ENCODE measurements at regions not wholly inside any gene's neighbourhood (a gene's known extent, or its start where the extent isn't known, plus 50 kb on each side); places are given as distances from the start of the nearest gene placed in this dataset.
"Not testable (repeated sequence)": the region's sequence is repeated elsewhere in the genome, so short reads cannot be mapped to it uniquely, and the experiment has no call there.

DNA sequence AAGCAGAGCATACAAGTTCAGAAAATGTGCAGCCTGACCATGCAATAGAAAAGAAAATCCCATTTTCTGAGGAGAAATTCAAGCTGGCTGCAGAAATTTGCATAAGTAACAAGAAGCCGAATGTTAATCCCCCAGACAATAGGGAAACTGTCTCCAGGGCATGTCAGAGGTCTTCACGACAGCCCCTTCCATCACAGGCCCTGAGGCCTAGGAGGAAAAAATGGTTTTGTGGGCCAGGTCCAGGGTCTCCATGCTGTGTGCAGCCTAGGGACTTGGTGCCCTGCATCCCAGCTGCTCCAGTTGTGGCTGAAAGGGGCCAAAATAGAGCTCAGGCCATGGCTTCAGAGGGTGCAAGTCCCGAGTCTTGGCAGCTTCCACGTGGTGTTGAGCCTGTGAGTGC is 225.8 kb upstream of the MSX2 start:
- DNase-seq = not testable (repeated sequence)

DNA sequence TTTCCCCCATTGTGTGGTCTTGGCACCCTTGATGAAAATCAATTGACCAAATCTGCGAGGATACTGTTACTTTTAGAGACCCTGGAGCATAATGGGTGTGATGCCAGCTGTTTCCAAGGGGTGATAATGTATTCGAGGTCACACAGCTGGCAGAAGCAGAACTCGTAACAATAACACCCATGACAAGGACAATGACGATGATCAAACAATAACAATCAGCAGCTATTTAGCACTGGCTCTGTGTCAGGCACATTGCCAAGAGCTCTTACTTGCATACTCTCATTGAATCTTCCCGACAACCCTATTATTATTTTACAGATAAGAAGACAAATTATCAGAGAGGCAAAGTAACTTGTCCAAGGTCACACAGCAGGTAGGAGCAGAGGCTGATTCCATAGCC is 223.7 kb upstream of the MSX2 start:
- no peak for DNase-seq

DNA sequence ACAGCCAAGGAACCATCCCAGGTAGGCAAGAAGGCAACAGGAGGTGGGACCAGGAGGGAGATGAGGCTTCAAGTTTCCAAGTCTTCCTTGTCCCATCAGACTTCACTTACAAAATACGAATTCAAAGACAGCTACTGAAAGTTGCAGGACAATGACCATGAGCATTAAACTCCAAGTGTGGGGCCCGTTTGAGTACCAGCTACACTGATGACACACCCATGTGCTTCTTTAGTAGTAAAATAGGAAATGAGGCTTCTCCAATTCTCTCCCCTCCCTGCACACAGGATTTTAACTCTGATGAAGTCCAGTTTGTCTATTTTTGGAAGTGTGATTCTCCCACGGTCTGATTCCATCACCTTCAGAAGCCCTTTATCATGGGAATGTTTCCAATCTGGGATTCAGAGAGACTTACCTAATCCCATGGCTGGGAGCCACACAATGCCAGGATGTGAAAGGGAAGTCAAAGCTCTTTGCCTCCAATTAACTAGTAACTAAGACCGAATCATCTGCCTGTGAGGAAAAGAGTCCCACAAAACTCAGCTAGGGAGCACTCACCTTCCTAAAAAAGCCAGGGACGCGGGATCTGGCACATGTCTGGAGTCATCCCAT is 222.8 kb upstream of the MSX2 start:
- no peak for DNase-seq

DNA sequence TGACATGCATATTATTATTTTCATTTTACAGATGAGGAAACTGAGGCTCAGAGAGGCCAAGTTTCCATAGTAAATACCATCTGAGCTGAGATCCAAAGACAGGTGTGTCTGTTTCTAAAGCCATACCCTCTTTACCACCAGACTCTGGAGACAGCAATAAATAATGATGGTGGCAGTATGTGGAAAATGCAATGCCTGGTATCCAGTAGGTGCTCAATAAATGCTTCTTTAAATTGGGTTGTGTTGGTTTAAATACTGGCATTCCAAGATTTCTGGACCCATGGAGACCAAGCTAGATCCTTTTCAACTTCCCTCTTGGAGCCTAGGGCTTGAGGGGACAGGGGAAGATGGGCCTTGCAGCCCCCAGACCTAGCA is 221.3 kb upstream of the MSX2 start:
- no peak for DNase-seq

DNA sequence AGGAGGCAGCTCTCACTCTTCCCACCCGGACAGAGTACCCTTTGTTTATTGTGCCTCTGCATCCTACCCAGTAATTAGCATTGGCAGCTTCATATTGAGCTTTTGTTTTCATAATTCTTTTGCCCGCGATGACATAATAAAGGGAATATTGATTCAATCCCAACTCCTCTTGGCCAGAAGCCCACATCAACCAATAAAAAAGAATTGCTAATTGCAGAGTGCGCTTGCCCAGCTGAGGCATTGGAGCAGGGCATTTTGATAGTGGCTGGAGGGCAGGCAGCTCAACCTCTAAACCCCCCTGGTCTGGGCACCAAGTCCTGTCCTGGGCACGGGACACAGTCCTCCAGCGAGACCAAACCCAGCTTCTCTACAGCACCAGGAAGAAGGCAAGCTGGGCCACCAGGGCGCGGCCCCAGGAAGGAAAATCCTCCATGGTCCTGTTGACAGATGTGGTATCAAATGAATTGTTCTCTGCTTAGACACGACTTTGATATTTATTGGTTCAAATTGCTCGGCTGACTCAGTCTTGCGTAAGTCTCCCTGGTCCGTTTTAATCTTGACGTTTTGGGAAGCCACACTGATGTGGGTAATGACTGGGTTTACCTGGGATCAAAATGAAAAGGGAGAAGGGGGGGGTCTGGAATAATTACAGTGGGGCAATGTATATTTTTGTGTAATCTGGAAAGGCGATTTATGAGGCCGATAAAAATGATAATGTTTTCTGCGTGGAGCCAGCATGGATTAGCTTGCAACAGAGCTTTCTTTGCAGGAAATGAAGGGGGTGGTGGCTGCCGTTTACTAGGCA is 220.7 kb upstream of the MSX2 start:
- DNase-seq = peak; percentile 71

DNA sequence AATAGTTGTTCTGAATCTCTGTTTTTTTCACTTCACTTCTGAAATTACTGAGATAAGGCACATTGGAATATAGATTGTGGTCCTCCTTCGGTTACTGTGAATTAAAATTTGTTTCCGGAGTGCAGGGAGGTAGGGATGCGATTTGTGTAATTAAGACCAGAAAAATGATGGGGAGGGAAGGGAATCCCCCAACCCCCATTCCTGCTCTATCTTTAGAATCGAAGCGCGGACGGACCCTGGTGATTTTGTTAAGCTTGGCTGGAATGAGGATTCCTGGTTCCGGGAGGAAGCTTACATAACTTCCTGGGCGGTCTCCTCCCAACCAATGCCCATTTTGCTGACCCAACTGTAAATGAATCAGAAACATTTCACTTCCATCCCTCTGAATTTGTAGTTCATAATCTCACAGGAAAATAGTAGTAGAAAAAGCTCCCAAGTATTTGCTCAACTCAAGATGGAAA is 220.1 kb upstream of the MSX2 start:
- DNase-seq = no peak

DNA sequence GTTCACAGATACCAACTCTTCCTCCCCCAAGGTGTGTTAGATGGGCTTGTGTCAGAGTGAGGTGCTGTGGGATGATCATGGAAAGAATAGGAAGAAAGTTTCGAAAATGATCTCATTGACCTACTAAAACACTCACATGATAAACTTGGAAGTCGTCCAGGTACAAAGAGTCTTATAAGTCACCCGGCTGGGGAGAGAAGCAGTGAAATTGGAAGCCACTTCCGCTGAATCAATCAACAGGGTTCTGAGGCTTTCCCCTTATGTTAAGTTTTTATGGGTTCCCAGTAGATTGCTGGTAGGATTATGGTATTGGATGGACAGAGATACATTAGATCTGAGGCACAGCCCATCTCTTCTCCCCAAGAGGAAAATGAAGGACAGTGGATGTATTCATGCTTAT is 218.8 kb upstream of the MSX2 start:
- DNase-seq = no peak

DNA sequence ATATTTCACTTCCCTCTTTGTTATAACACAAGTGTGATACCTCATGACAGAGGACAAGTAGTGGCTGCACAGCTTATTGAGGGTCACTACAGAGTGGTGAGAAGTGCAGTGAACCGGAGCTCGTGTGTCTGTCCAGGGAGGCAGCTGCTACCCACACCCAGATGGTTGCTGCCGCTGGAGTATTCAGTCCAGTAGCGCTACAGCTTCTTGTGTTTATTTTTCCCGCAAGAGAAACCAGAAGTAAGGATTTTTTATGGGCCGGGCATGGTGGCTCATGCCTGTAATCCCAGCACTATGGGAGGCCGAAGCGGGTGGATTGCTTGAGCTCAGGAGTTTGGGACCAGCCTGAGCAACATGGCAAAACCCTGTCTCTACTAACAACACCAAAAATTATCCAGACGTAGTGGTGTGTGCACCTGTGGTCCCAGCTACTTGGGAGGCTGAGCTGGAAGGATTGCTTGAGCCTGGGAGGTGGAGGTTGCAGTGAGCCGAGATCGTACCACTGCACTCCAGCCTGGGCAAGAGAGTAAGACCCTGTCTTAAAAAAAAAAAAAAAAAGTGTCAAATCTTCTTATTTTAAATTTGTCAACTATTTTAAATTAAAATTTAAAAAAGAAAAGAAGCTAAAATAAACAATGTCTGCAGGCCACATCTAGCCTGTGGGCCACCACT is 213.5 kb upstream of the MSX2 start:
- DNase-seq = not testable (repeated sequence)

DNA sequence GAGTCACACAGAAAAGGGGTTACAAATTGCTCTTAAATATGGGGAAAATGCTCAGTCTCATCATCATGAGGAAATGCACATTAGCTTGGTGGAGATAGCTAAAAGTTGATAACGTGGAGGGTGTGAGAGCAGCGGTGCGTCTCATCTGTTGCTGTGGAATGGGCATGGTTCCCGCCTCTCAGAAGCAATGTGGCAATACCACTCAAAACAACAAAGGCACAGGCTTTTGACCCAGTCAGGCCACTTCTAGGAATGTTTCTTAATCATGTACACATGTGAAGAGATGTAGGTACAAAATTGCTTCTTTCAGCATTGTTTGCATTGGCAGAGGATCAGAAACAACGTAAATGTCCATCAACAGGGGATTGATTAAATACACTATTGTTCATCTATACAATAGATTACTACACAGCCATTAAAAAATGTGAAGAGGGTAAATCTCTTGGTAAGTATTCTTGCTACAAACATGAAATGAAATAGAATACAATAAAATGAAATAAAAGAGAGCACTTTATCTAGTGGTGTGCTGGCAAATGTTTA is 212.6 kb upstream of the MSX2 start:
- DNase-seq = no peak

DNA sequence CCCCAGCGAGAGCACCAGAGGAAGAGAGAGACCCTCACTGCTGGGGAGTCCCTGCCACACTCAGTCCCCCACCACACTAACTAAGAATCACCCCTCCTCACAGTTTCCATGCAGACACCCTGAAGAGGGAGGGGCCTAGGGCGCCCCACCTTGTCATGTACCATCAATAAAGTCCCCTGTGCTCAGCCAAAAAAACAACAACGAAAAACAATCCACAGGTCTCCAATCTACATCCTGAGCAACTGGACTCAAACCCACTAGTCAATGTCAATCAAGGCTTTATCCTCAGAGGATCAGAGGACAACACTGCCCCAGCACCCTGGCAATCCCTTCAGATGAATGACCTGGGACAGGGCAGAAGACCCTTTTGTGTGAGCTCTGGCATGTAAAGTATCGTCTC is 210.1 kb upstream of the MSX2 start:
- DNase-seq = no peak

DNA sequence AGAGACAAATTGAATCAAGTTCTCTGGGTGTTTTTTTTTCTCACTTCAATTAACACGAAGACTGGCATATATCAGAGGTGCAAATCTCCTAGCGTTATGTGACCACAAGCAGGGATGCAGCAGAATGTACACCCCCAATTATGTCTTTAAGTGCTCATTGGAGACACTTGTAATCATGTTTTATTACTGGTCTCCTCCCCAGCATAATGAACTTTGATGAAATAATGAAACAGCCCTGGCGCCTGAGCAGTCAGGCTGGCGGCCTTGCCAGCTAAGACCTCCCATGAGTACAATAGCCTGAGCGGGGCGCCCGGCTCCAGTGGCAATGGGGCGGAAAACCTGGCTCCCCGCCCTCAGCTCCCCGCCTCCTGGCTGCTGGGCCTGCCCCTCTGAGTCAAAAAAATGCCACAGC is 209.4 kb upstream of the MSX2 start:
- DNase-seq = peak; percentile 33

DNA sequence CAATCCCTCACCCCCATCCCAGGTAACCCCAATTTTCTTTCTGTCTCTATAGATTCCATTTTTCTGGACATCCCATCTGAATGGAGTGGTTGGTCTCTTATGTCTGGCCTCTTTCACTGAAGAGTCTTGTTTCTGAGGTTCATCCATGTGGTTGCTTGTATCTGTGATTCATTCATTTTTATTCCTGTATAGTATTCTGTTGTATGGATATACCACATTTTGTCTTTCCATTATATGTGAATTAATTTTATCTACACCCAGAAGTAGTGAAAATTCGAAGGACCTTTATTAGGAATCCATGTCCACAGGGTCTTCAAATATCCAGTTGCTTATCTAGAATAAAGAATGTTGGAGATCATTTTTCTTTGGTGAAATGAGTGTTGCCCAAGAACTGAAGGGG is 207.6 kb upstream of the MSX2 start:
- DNase-seq = no peak

DNA sequence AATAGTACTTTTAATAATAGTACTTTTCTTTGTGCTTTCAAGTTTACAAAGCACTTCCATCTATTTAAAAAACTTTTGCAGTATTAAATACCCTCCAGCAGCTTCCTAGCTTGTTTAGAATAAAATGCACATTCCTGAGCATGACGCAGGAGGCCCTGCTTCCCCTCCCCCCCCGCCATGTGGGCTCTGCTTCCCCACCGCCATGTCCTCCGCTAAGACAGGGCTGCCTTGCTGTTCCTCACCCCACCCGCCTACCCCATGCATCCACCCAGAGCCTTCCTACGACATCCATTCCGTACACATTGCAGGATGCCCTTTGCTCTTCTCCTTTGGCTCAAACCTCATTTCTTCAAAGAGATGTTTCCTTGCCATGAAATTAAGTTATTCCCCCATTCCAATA is 205.9 kb upstream of the MSX2 start:
- no peak for DNase-seq

DNA sequence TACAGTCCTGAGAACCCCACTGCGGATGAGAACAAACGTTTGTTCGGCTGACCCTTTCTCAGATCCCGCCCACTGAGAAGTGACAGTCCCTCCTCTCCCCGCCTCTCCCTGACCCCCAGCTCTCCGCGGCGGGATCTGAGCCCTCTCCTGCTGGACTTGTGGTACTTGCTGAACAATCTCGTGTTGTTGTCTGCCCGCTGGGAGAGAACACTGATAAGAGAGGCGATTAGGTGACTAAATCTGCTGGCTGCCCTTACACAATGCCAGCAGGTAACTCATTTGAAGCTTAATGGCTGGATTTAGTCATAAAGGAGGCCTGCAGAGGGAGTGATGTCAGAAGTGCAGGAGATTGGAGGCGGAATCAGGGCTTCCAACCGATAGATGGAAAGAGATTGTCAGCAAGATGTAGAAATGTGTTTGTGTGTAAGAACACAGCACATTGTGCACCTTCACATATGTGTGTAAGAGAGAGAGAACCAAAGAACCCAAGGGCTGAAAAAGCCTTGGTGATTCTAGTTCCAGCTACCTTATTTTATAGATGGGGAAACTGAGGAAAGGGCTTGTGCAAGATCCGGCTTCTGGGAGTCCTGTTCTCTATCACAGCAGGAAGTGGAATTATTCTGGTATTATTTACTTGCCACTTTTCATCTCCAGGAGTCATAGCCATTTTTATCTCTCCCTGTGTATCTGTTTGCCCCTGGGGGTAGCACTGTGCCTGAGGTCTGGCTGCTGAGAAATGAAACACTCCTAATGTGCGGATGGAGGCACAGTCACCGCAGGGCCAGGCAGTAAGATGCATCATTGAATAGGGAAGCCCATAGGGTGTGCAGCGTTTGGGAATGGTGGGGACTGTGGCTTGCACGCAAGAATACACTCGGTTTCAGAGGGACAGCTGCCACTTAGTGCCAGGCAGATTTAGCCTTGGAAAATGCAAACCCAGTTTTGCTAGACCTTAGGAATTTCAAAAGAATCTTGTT is 203.7 kb upstream of the MSX2 start:
- peak; percentile 23 for DNase-seq

DNA sequence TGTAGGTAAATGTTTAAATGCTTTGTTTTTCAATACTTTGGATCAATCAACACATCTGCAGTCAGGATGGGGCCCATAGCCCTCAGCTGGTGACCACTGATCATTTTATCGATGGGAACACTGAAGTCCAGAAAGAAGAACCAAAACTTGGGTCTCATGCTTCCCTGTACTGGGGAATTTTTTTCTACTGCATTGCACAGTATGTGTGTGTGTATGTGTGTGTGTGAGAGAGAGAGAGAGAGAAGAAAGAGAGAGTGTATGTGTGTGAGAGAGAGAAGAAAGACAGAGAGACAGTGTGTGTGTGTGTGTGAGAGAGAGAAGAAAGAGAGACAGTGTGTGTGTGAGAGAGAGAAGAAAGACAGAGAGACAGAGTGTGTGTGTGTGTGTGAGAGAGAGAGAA is 202.9 kb upstream of the MSX2 start:
- no peak for DNase-seq

DNA sequence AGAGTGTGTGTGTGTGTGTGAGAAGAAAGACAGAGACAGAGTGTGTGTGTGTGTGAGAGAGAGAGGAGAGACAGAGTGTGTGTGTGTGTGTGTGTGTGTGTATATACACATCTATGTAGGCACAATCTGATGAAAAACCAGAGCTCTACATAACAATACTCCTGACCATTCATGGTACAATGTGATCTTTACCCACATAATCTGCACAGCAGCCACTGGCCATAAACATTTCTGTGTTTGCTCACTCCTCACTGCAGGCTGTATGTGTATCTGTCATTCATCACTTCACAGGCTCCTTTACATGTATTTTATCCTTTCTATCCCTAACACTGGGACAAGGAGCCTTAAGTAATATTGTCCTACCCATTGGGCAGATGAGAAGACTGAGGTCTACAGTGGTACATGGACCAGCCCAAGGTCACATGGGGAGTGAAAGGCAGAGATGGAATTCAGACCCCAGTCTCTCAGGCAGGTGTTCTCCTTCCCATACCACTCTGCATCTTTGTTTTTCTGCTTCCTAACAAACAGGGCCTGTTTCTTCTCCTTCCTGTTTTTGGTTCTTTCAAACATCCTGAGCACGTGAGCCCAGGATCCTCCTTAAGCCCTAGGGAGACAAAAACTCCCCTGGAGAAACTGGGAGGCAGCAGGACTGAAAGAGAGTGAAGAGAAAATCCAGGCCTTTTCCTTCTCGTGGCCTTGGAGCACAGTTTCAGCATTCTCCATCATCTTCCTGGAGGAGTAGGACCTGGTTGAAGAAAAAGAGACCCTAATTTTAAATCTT is 201.7 kb upstream of the MSX2 start:
- DNase-seq = no peak

DNA sequence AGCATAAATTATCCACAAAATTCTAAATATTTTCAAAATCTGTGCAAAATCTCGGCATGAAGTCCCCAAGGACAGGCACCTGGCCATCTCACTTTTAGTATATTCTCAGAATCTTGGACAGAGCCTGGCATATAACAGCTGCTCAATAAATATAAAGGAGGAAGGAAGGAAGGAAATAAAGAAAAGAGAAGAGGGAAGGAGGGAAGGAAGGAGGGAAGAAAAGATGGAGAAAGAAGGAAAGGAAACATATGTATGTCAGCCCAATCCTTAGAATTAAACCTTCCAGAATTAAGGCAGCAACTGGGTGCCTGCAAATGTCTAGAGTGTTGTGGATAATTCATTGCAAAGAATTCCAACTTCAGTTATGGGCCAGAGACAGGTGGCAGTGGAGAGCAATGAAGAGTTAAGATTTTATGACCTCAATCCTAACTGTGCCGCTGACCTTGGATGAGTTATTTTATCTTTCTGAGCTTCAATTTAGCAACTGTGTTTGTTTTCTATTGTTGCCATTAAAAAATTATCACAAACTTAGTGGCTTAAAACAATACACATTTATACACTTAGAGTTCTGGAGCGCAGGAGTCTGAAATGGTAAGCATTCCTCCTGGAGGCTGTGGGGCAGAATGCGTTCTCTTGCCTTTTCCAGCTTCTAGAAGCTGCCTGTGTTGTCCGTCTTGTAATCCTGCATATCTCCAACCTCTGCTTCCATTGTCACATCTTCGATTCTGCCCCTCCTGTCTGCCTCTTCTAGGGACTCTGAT is 200.9 kb upstream of the MSX2 start:
- no peak for DNase-seq

DNA sequence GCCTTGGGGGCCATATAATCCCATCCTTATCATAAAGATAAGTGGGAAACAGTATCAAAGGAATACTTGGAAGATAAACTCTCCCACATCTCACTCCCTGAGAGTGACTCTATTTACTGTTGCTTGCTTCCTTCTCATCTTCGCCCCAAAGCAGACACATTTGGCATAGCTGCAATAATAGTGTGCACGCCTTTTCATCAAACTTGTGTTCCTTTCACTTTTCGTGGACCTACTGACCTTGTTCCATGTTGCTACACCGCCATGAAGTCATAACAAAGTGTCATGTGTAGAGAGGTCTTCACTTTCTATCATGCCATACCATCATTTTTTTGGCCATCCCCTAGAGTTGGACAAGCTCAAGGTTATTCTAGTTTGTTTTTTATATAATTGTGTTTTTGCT is 200.0 kb upstream of the MSX2 start:
- DNase-seq = no peak

DNA sequence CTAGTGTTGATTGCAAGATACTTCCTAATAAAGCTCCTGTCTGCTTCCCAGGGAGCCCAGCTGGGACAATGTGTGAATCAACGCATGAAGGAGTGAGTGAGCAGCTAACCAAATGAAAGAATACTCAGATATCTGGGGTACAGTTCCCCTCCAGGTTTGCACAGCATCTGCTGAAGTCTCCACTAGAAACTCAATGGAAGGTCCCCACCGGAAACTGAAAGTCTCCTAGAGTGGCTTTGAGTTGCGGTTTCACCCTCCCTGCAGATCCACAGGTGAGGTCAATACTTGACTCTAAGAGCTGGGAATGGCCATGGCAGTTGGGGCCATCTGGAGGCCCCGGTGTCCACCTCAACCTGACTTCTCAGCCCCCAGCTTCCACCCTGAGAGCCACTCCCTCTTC is 198.2 kb upstream of the MSX2 start:
- DNase-seq = no peak

DNA sequence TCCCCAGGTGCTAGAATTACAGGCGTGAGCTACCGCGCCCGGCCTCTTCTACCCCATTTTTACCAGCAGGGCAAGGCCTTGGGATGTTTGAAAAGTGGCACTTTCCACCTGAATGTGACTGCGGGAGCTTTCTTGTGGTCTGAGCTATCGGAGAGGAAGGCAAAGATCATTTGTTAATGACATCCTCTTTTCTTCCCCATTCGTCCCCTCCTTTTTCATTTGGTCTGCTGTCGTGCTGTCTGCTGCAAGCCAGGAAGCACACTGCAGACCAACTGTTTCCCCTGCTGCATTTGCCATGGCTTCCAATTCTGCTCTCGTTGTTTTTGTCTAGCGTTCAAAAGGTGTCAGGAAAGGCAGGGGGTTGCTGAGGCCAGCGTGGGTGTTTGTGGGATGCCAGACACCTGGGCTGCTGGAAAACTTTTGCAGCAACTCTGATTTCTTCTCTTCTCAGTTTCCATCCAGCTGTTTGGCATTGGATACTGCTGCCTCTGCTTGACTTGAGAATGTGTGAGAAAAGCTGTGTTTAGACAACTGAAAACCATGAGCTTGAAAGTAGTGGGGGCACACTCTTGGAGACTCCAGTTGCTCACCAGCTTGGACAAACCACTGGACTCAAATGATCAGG is 196.4 kb upstream of the MSX2 start:
- DNase-seq = no peak
